ENCODE measurements at regions not wholly inside any gene's neighbourhood (a gene's known extent, or its start where the extent isn't known, plus 50 kb on each side); places are given as distances from the start of the nearest gene placed in this dataset.

DNA sequence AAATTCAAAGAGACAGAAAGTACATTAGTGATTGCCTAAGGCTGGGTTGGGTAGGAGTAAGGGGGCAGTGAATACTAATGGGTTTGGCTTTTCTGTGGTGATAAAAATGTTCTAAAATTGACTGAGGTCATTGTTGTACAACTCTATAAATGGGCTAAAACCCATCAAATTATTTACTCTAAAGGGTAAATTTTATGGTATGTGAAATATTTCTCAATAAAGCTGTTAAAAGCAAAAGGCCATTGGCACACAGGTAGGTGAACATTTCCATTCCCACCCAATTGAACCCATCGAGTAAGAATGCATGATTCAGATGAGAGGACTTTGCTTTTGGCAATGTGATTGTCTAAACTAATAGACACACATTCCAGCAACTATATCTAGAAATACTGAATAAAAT, 579.4 kb downstream of the GATA3 start:
- Histone ChIP-seq H3K27ac (no peak overlapping the region), H3K4me3 (no peak overlapping the region), H3K9me3 (no peaks in the 10 kb centered on the region), H3K4me2 (no peak overlapping the region), H3K4me1 (no peaks in the 10 kb centered on the region)
- no peak for FAIRE-seq
- WGBS (ENCODE audit: missing lambda C conversion rate): 4% methylated on average over 1 of the region's 1 CpG
- no peak for DNase-seq (ENCODE audit: low read depth in 1 of 2, low spot score in 1 of 2)
- TF ChIP-seq POLR2A (IDR thresholded peaks at IDR 0.05; ENCODE audit: low read length): no peak
- TF ChIP-seq BHLHE40 (IDR thresholded peaks at IDR 0.05; ENCODE audit: low read depth, low read length): no peak
- no peak for TF ChIP-seq HOXA7 (CRISPR knock-in tag; IDR thresholded peaks at IDR 0.05)
- no peak for TF ChIP-seq JUN (IDR thresholded peaks at IDR 0.05)
- no peak for TF ChIP-seq ZNF302 (CRISPR knock-in tag; IDR thresholded peaks at IDR 0.05)
- no peak for ATAC-seq
- ChIA-PET POLR2A (no interaction called here), CTCF (interaction anchor here (0.6 to 1.3 kb wide), 2 partner anchors 16 to 575 kb away, joined by 3 read pairs; no protein-coding TSS in a partner anchor)

DNA sequence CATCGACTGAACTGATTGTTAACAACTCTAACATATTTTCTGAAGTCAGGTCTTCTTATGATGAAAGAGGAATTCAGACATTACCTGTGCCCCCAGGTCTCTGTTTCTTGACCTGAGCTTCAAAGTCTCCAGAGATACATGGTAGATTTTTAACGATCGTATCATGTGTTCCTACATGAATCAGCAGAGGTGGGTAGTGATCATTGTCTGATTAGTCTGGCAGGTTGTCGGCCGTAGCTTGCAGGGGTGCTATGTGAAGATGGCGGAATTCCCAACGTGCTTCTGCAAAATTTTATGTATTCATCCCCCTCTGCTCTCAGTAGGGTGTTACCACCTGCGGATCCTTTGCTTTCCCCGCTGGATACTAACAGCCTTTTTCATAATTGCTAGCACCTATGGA, 581.9 kb downstream of the GATA3 start:
- POLR2A ChIA-PET: no interaction called here
- DNase-seq (ENCODE audit: low read depth in 1 of 2, low spot score in 1 of 2): no peak
- Histone ChIP-seq H3K9me3 (no peaks in the 10 kb centered on the region), H3K4me1 (no peaks in the 10 kb centered on the region), H3K4me3 (no peak overlapping the region), H3K4me2 (no peak overlapping the region), H3K27ac (no peak overlapping the region)
- CTCF ChIA-PET: no interaction called here
- TF ChIP-seq KDM5A (IDR thresholded peaks at IDR 0.05) (no peak), FOXS1 (CRISPR knock-in tag; IDR thresholded peaks at IDR 0.05) (no peak), EHMT2 (IDR thresholded peaks at IDR 0.05; ENCODE audit: low read depth) (no peak), ZNF302 (CRISPR knock-in tag; IDR thresholded peaks at IDR 0.05) (no peak), HOXB13 (CRISPR knock-in tag; IDR thresholded peaks at IDR 0.05; ENCODE audit: low read depth) (no peak), FOSL2 (IDR thresholded peaks at IDR 0.05) (no peak), FOSL2 (CRISPR knock-in tag; IDR thresholded peaks at IDR 0.05) (no peak), RCOR1 (IDR thresholded peaks at IDR 0.05; ENCODE audit: low read depth, low read length) (no peak), GATA3 (IDR thresholded peaks at IDR 0.05; ENCODE audit: borderline replicate concordance) (no peak), NFE2L2 (conservative IDR thresholded peaks at IDR 0.05; ENCODE audit: low read length) (no peak), ESRRA (IDR thresholded peaks at IDR 0.05; ENCODE audit: borderline replicate concordance, low read length) (no peak)
- TF ChIP-seq, protein P1, sequence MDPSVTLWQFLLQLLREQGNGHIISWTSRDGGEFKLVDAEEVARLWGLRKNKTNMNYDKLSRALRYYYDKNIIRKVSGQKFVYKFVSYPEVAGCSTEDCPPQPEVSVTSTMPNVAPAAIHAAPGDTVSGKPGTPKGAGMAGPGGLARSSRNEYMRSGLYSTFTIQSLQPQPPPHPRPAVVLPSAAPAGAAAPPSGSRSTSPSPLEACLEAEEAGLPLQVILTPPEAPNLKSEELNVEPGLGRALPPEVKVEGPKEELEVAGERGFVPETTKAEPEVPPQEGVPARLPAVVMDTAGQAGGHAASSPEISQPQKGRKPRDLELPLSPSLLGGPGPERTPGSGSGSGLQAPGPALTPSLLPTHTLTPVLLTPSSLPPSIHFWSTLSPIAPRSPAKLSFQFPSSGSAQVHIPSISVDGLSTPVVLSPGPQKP (IDR thresholded peaks at IDR 0.05; ENCODE audit: low read depth, low read length): no peak
- TF ChIP-seq, protein P2, sequence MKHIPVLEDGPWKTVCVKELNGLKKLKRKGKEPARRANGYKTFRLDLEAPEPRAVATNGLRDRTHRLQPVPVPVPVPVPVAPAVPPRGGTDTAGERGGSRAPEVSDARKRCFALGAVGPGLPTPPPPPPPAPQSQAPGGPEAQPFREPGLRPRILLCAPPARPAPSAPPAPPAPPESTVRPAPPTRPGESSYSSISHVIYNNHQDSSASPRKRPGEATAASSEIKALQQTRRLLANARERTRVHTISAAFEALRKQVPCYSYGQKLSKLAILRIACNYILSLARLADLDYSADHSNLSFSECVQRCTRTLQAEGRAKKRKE (CRISPR knock-in tag; IDR thresholded peaks at IDR 0.05; ENCODE audit: low read depth): no peak
- no peak for FAIRE-seq
- 79% methylated on average over 9 of the region's 9 CpGs for WGBS (ENCODE audit: missing lambda C conversion rate)
- no peak for ATAC-seq

DNA sequence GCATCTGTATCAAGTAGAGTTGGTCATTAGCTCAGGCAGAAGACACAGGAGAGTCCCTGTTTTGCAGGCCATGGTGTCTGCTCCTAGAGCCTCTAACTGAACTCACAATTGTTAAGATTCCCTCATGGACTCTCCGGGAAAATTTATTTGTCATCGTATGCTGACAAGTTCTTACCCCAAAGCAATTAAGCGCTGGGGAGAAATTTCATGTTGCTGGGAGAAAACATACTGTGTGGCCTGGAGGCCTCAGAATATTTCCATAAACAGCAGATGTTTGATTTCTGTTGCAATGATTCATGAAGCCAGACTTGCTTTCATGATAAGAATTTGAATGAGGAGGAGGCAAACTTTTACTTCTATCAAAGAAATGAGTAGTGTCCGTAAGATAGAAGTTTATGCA, 583.2 kb downstream of the GATA3 start:
- no peak overlapping the region for H3K4me3 ChIP-seq
- no peak overlapping the region for H3K4me2 ChIP-seq
- FAIRE-seq (no peak), ATAC-seq (no peak), DNase-seq (ENCODE audit: low read depth in 1 of 2, low spot score in 1 of 2) (no peak)
- POLR2A ChIA-PET: no interaction called here
- TF ChIP-seq HOXB5 (CRISPR knock-in tag; IDR thresholded peaks at IDR 0.05): no peak
- TF ChIP-seq CEBPB (IDR thresholded peaks at IDR 0.05): no peak
- TF ChIP-seq HOXA7 (CRISPR knock-in tag; IDR thresholded peaks at IDR 0.05): no peak
- H3K27ac ChIP-seq: no peak overlapping the region
- CTCF ChIA-PET: no interaction called here
- H3K4me1 ChIP-seq: no peaks in the 10 kb centered on the region
- WGBS (ENCODE audit: missing lambda C conversion rate): 86% methylated on average over 4 of the region's 4 CpGs
- H3K9me3 ChIP-seq: no peaks in the 10 kb centered on the region

DNA sequence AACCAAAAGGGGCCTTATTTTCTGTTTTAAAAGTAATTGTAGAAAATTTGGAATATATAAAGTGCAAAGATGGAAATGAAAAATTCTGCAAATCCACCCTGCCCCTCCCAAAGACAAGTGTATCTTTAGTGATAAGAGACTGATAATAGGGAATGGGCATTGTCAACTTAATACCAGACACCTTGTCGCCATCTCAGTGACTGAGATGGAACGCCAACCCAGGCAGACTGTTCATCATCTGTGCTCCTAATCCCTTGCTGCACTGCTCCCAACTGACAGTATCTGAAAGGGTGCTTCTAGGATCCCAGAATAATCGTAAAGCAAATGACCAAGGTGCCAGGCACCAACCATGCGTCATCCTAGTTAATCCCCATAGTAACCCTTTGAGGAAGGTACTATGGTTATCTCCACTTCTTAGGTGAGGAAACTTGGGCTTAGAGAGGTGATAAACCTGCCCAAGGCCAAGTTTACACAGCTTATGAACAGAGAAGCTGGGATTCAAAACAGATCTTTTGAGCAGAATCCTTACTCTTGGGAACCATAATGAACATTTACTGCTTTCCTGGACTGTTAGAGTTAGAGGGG, 583.7 kb downstream of the GATA3 start:
- Histone ChIP-seq H3K27ac (no peak overlapping the region), H3K4me1 (no peaks in the 10 kb centered on the region), H3K9me3 (no peaks in the 10 kb centered on the region), H3K4me2 (no peak overlapping the region), H3K4me3 (no peak overlapping the region)
- FAIRE-seq (no peak), ATAC-seq (no peak), DNase-seq (ENCODE audit: low read depth in 1 of 2, low spot score in 1 of 2) (no peak)
- POLR2A ChIA-PET: no interaction called here
- CTCF ChIA-PET: no interaction called here
- 89% methylated on average over 4 of the region's 4 CpGs for WGBS (ENCODE audit: missing lambda C conversion rate)
- no peak for TF ChIP-seq HOXB5 (CRISPR knock-in tag; IDR thresholded peaks at IDR 0.05)
- no peak for TF ChIP-seq POLR2AphosphoS2 (conservative IDR thresholded peaks at IDR 0.05; ENCODE audit: low read length)
- TF ChIP-seq PHF8 (IDR thresholded peaks at IDR 0.05; ENCODE audit: borderline replicate concordance, low read depth): no peak
- TF ChIP-seq KDM1A (IDR thresholded peaks at IDR 0.05; ENCODE audit: low read depth): no peak
- TF ChIP-seq POLR2A (IDR thresholded peaks at IDR 0.05; ENCODE audit: low read length): no peak
- no peak for TF ChIP-seq RCOR1 (IDR thresholded peaks at IDR 0.05; ENCODE audit: low read depth, low read length)
- no peak for TF ChIP-seq RARB (CRISPR knock-in tag; IDR thresholded peaks at IDR 0.05)
- no peak for TF ChIP-seq NPAS2 (CRISPR knock-in tag; IDR thresholded peaks at IDR 0.05; ENCODE audit: borderline replicate concordance)
- no peak for TF ChIP-seq JUNB (IDR thresholded peaks at IDR 0.05)
- TF ChIP-seq EHF (CRISPR knock-in tag; IDR thresholded peaks at IDR 0.05): no peak
- TF ChIP-seq, protein P3, sequence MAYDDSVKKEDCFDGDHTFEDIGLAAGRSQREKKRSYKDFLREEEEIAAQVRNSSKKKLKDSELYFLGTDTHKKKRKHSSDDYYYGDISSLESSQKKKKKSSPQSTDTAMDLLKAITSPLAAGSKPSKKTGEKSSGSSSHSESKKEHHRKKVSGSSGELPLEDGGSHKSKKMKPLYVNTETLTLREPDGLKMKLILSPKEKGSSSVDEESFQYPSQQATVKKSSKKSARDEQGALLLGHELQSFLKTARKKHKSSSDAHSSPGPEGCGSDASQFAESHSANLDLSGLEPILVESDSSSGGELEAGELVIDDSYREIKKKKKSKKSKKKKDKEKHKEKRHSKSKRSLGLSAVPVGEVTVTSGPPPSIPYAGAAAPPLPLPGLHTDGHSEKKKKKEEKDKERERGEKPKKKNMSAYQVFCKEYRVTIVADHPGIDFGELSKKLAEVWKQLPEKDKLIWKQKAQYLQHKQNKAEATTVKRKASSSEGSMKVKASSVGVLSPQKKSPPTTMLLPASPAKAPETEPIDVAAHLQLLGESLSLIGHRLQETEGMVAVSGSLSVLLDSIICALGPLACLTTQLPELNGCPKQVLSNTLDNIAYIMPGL (CRISPR knock-in tag; IDR thresholded peaks at IDR 0.05; ENCODE audit: borderline replicate concordance): no peak
- no peak for TF ChIP-seq CBX2 (IDR thresholded peaks at IDR 0.05; ENCODE audit: borderline replicate concordance, low read depth)
- no peak for TF ChIP-seq MYC (IDR thresholded peaks at IDR 0.05; ENCODE audit: borderline replicate concordance, low read length)
- TF ChIP-seq, protein P4, sequence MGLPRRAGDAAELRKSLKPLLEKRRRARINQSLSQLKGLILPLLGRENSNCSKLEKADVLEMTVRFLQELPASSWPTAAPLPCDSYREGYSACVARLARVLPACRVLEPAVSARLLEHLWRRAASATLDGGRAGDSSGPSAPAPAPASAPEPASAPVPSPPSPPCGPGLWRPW (IDR thresholded peaks at IDR 0.05): no peak
- no peak for TF ChIP-seq CHD2 (IDR thresholded peaks at IDR 0.05; ENCODE audit: low read length, partially characterized antibody)
